ENCODE measurements at regions not wholly inside any gene's neighbourhood (a gene's known extent, or its start where the extent isn't known, plus 50 kb on each side); places are given as distances from the start of the nearest gene placed in this dataset.
A peak's percentile ranks its signal among the peaks of the same experiment; 100 is the strongest.

DNA sequence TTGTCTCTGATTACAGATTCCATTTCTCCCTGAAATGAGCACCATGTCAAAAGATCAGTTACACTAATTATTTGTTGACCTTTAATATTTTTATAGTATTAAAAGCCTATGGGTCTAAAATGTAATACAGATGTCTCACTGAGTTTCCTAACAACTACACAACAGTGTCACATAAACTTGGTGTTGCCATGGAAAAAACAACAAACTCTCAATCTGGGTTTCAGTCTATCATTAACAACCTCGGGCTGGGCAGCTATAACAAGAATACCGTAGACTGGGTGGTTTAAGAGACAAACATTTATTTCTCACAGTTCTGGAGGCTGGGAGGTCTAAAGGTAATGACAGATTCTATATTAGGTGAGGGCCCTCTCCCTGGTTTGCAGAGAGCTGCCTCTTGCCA, 407.1 kb downstream of the HNRNPD start:
- no peak for DNase-seq (ENCODE audit: low read depth in 4 of 4, low spot score in 3 of 4)

DNA sequence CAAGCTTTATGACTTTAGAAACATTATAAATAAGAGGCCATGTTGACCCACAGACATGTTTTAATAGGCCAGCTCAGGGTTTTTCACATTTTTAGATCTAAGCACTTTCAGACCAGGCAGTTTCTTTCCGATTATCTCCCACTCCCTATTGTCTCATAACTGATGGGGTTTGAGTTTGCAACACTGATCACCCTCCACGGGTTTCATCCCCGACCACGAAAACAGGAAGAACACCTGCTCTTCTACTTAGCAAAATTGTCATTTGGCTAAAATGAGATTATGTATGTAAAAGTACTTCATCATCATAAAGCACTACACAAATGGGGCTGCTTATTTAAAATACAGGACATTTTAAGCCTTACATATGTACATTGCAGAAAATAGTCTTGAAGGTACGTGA, 407.9 kb downstream of the HNRNPD start:
- DNase-seq (ENCODE audit: low read depth in 4 of 4, low spot score in 3 of 4): no peak

DNA sequence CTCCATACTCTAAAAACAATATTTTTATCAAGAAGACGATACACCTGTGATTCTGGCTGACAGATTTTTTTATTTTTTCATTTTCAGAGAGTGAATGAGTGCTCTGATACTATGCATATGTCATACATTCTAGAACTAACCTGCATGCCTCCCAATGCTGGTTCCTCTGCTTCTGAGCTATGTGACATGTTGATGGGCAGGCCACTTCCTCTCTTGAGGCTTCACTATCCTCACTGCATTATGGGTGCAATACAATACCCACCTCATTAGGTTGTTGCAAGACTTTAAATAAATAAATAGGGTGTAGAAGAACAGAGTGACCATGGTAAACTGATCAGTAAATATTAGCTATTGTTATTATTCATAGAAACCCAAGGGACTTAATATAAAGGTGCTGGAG, 408.3 kb downstream of the HNRNPD start:
- DNase-seq (ENCODE audit: low read depth in 4 of 4, low spot score in 3 of 4): no peak

DNA sequence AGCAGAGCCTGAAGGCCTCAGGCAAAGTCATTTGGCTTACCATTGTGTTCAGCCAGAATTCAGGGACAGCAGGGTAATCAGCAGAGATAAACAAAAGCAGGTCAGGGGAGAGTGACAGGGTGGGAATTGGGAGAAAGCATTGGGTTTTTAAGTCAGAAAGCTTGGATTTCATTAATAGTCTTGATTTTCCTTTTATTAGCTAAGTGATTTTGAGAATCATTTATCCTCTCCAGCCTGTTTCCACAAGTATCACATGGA, 410.1 kb downstream of the HNRNPD start:
- no peak for DNase-seq (ENCODE audit: low read depth in 4 of 4, low spot score in 3 of 4)

DNA sequence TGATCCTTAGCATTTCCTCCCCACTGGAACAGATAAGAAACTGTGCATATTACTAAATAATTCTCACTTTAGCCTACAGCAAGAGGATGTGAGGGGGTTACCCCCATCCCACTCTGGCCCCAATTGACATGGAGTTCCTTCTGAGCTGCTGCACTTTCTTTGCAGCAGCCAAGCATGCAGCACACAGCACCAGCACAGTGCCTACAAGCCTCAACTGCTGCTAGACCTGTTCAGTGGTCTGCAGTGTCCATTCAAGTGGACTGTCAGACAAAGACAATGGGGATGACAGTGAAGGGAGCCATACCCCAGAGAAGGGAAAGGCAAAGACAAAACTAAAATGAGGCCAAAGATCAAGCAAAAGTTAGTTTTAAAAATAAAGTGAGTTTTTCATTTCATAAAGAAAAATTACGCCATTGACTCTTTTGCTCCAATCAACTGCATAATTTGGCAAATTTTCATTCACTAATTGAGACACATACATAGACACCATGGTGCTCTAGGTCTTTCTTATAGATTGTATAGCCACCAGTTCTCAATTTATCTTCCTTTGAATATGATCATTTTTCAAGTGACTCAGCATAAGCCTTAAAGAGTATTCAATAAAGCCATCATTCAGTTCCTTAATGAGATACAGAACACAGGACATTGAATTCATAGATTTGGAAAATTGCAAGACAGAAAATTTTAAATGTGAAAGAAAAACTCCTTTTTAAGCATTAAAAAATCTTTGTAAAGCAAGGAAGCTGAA, 410.6 kb downstream of the HNRNPD start:
- DNase-seq (ENCODE audit: low read depth in 4 of 4, low spot score in 3 of 4): no peak

DNA sequence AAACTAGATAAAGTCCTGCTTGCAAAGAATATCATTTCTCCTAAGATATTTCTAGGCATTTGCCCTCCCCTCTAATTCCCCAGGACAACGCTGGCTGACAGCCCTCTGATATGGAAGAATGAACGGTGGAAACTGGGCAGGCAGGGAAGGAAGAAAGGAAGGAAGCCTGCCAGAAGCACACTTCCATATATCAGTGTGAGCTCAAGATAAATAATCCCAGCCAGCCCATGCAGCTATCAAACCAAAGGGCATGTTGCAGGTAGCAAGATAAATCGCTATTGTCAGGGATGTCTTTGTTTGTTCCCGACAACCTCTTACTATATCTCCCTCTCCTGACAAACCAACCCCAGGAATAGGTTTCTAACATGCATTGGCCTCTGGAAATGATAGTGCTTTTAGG, 412.8 kb downstream of the HNRNPD start:
- DNase-seq (ENCODE audit: low read depth in 4 of 4, low spot score in 3 of 4): no peak

DNA sequence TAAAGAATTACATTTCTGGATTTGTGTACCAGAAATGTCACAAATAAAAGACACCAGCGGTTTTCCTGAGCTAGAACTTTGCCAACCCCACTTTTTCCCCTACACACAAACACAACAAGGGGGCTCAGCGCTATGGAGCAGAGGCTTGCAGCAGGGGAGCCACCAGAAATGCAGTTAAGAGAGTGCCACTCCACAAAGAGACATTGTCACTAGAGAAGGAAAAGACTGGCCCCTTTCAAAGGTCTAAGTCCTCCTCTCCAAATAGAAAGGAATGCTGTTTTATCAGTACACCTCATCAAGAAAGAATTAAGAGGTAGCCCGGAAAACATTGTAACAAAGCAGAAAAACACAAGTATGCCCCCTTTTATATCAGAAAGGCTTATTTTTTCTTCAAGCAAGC, 419.5 kb downstream of the HNRNPD start:
- no peak for DNase-seq (ENCODE audit: low read depth in 4 of 4, low spot score in 3 of 4)

DNA sequence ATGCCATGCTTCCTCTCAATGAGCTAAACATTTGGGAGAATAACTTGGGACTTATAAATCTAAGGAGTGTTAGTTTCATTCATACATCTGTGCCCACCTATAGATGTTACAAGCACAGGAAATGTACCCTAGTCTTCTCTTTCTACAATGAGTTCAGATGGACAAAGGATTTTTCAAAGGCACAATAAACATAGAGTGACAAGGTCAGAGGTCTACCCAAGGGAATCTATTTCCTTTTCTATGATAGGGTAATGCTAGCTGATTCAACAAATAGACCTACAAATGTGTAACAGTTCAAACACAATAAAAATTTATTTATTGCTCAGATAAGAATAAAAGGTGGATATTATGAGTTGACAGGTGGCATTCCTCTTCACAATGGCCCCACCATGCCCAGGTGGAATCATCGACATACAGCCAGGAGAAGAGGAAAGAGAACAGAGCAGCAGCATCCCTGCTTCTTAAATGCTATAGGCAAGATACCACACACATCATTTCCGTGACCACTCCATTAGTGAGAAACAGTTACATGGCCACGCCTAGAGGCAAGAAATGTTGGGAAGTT, 421.8 kb downstream of the HNRNPD start:
- no peak for DNase-seq (ENCODE audit: low read depth in 4 of 4, low spot score in 3 of 4)

DNA sequence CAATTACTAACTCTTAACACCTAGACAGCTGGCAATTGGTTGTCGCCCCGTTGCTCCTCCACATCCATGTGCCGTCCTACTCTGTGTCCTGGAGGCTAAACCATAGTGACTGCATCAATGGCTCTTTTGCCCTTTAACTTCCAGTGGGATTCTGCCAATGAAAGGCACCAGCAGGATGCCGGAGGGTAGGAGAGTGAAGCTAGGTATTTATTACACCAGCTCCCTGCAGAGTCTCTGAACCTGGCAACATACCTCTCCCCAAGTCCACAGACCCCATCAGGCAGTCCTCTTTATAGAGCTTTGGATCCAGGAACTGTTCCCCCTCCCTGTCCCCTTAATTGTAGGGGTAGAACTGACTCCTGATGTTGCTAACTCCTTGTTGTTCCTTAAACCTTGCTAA, 426.8 kb downstream of the HNRNPD start:
- no peak for DNase-seq (ENCODE audit: low read depth in 4 of 4, low spot score in 3 of 4)

DNA sequence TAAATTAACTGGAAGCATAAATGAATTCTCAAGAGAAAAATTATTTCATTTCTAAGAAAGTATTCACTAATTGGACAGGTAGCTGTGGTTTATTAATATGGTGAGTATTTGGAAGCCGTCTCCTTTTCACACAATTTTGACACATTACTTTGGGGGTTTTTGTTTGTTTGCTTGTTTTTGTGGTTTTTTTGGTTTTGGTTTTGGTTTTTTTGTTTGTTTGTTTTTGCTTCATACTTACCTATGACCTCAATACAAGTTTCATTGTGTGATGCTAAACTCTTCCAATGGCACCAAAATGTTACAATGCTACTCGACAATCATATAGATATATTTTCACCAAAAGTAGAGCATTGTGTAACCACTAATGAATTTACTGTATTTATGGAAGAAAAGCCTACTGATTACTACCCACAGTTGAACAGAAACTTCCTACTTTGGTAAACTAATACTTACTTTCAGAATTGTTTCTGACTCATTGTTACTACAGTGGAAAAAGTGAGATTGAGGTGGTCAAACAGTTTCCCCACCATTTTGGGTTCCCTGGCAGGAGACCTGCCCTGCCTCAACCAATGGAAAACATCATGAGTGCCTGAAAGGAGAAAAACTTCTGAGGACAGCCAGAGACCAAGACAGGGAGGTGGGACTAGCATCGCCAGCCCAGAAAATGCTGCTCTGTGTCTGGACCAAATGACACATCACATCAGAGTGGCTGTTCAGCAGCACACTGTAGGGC, 443.1 kb downstream of the HNRNPD start:
- no peak for DNase-seq (ENCODE audit: low read depth in 4 of 4, low spot score in 3 of 4)

DNA sequence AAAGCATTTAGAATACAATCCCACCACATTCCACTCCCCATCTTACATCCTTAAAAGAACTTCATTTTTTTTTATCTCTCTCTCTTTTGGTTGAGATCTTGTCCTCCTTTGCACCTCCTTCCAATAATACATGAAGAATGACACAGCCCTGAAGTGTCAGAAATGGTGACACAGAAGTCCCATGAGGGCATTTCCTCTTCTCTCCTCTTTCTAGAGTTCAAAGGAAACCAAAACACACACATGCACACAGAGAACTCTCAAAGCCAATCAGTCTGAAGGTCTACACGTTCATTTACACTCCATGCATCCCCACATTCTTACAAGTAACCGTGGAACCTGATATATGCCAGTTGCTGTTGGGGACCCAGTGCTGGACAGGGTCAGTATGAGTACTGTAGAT, 450.7 kb downstream of the HNRNPD start:
- no peak for DNase-seq (ENCODE audit: low read depth in 4 of 4, low spot score in 3 of 4)

DNA sequence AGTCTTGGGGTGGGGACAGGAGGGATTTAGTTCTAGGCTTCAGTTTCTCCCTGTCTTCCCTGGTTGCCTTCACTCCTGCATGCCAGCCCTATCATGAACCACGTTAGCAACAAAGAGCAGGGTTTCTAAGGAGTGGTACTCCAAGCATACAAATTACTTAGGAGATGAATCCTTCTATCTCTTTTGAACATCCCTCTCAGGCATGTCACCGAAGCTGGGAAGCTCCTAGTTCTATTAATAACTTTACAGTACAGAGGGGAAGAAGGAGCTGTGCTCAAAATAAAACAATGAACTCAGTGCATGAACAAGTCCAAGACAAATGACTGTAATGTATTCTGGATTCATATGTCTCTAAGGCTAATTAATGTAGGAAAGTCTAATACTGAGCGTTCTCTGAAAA, 450.6 kb upstream of the RASGEF1B start:
- no peak for DNase-seq (ENCODE audit: low read depth in 4 of 4, low spot score in 3 of 4)

DNA sequence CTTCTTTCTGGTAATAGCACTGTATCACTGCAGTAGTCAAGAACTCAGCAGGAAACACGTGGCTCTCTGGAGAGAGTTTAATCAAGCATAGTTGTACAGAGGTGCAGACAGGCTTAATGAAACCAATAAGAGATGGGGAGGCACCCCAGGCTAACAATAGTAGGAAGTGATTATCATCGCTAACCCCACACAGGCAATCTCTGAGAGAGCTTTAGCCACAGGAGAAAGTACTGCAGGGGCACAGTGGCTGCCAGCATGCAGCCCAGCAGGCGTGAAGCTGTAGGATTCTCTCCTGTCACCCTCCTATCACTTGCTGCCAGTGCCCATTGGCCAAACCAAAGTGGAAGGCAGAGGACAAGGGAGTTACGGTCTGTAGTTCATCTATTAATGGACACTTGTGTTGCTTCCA, 450.0 kb upstream of the RASGEF1B start:
- DNase-seq (ENCODE audit: low read depth in 4 of 4, low spot score in 3 of 4): no peak

DNA sequence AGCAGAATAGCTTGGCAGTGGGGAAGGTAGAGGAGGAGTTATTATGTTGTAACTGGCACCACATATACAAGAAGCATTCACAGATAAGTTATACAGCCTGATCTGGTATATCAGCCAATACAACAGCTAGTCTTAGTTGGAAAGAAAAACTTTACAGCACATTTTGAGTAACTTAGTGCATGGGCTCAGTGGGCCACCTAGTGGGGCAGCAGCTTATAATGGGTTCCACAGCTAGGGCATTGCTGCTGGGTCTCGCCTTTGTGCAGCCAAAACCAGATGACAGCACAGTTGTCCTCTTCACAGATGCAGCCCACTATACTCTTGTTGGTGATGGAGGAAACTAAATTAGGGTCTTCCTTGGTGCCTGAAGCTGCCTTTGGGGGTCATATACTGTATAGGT, 448.1 kb upstream of the RASGEF1B start:
- no peak for DNase-seq (ENCODE audit: low read depth in 4 of 4, low spot score in 3 of 4)

DNA sequence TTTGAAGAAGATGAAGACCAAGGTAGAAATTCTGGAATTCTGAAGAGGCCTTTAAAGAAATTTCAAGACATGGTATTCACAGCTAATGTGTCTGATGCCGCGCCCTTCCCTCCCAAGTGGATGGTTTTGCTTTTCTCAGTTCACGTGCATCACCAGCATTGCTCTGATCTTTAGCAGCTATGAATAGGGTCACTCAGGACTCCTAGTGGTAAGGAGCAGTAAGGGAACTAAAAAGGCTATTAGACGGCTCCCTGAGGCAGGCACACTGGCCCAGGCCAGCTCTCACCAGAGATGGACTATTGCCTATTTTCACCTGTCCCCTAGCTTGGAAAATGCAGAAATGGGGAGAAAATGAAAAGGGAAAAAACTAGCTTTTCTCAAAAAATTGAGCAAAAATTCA, 447.5 kb upstream of the RASGEF1B start:
- no peak for DNase-seq (ENCODE audit: low read depth in 4 of 4, low spot score in 3 of 4)

DNA sequence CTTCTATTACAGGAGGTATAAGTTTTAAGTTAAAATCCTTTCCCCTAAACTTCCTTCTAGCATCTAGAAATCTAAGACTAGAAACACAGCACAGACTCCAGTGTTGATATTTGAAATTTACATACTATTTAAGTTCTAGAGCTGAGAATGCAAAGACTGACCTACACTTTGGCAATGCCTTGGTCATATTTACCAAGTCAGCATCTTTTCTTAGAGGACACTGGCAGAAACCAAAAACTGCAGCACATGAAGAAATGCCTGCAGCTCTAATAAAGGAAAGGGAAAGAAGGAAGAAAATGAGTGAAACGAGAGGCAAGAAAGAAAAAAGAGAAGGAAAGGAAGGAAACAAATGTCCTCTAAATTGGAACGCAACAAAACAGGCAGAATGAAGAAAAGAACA, 443.7 kb upstream of the RASGEF1B start:
- no peak for DNase-seq (ENCODE audit: low read depth in 4 of 4, low spot score in 3 of 4)

DNA sequence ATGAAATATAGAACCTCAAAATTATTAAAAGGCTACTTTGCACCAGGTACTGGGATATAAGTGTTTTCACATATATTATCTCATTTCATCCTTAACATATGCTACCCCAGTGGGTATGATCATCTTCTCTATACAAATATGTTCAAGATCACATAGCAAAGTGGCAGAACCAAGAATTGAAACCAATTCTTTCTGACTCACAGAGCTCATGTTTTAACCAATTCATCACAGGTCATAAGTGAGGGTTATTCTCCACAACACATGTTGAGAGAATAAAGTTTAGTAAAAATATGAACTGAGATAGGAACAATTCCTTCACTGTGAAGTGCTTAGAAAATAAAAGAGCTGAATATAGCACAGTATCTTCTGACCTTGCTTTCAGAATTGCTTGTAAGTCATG, 442.9 kb upstream of the RASGEF1B start:
- DNase-seq (ENCODE audit: low read depth in 4 of 4, low spot score in 3 of 4): no peak

DNA sequence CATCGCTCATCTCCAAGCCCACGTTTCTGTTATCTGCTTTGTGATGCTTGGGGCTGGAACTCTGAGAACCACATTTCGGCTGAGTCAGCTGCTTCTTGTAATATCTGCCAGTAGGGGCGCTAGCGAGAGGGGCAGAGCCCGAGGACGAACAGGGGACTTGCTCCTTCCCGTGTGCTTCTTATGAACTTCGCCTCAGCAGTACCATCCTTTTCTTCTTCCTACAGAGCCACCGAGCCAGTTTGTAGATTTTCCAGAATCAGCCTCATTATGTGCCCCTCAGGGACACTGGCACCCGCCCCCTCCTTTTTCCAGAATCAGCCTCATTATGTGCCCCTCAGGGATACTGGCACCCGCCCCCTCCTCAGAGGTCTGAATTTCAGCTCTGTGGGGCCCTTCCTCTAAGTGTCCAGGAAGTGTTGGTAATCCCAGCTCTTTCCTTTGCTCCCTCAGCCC, 441.7 kb upstream of the RASGEF1B start:
- DNase-seq (ENCODE audit: low read depth in 4 of 4, low spot score in 3 of 4): peak in 2 of 4 donors; percentile 33 to 40

DNA sequence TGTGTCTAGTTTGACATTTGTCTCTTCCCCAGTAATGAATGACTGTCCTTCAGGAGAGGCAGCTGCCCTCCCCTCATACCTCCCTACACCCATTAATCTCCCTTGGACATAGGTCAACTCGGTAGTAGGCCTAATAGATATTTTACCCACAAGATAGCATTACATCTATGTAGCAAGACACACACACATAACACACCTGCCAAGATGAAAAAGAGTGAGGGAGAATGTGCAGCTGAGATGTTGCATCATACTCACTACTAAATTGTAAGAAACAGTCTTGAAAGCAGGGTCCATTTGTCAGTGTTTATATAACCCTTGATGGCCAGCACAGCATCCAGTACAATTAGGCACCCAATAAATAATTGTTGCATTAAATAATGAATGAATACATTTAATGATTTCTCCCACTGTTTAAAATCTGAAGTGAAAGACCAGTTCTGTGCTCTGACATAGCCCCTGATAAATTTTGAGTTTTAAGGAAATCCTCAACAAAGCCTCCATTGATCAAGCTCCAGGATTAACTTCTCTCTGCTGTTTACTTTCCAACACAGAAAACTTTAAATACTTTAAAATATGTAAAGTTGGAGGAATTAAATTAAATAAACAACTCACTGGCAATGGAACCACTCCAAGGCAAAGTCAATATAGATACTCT, 440.8 kb upstream of the RASGEF1B start:
- DNase-seq (ENCODE audit: low read depth in 4 of 4, low spot score in 3 of 4): no peak

DNA sequence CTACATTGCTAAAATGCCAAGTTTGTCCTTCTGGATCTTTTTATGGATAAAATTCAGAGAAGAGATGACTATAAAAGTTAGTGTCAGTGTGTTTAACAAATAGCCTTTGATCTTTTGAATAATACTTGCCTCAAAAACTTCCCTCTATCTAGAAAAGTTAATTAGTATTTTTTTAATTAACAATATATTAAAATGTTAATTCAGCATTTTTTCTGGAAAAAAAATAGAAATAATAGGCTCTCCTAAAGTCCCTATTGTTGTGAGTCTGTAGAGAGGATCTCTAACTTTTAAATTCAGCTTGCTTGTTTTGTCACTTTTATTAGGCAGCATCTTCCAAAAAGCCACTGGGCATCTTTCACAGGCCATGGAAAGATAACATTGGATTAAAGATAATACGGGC, 435.2 kb upstream of the RASGEF1B start:
- no peak for DNase-seq (ENCODE audit: low read depth in 4 of 4, low spot score in 3 of 4)

DNA sequence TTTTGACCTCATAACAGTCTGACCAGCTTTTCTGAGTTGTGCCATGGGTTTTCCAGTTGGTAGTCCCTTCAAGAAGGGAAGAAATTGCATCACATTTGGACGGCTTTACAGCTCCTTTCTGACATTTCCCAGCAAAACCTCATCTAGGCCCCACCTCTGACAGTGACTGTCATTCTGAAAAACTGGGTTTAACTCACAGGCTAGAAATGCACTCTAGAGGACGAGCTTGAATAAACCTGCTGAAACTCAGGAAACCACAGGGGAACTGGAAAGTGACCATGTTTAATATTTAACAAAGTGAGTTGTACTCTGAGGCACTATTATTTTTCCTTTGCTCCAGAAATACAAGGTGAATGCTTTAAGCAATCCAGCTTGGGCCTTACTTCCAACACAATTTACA, 434.3 kb upstream of the RASGEF1B start:
- peak in 2 of 4 donors; percentile 19 to 37 for DNase-seq (ENCODE audit: low read depth in 4 of 4, low spot score in 3 of 4)

DNA sequence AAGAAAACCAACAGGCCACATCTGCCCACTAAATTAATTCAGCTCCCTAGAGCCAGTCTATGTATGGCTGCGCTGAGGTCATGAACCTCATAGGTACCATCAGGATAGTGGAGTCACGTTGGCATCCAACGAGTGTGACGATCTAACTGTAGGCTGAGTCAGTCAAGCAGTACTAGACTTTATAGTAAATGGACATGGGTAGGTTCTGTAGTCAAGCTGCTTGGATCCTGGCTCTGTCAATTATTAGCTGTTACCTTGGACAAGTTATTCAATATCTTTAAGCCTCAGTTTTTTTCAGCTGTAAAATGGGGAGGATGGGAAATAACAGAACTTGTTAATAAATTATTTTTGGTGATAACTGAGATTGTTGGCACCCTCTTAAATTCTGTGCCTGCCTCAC, 432.4 kb upstream of the RASGEF1B start:
- no peak for DNase-seq (ENCODE audit: low read depth in 4 of 4, low spot score in 3 of 4)

All from left renal pelvis (tissue), 4 donors.